ENCODE measurements at regions not wholly inside any gene's neighbourhood (a gene's known extent, or its start where the extent isn't known, plus 50 kb on each side); places are given as distances from the start of the nearest gene placed in this dataset.

GRCh38 chr2:122652670-122653069 is 897.2 kb downstream of the TSN start:
- TF ChIP-seq CTCF (IDR thresholded peaks at IDR 0.05; ENCODE audit: insufficient read depth, low read length) (no peak), POLR2AphosphoS5 (IDR thresholded peaks at IDR 0.05; ENCODE audit: low read depth) (no peak)

Data from HL-60 (cell line).